Omental fat pad (tissue), 3 donors: ENCODE measurements at regions not wholly inside any gene's neighbourhood (a gene's known extent, or its start where the extent isn't known, plus 50 kb on each side); places are given as distances from the start of the nearest gene placed in this dataset.

Experiments
- ATAC-seq: fragments of 150-250 bp; one replicate; pipeline ENCODE4 v1.9.1; 2016; ENCODE audit warnings: mild to moderate bottlenecking, moderate library complexity; ENCODE audit not compliant: low FRiP score
- DNase-seq: peaks from one replicate; pipeline ENCODE4 v3.0.0-alpha.2; 2019; ENCODE audit warnings: low spot score
- CTCF ChIP-seq, 3 donors: fragments of 450-650 bp; IDR thresholded peaks; one replicate each; pipeline ENCODE4 v1.5.1; 2016 to 2017; ENCODE audit warnings: antibody characterized with exemption in 3 of 3, mild to moderate bottlenecking in 3 of 3, moderate library complexity in 2 of 3

GRCh38 chr6:98142839-98143238 is 691.5 kb upstream of the POU3F2 start:
- DNase-seq = no peak
- no peak for TF ChIP-seq CTCF (IDR thresholded peaks at IDR 0.05)
- ATAC-seq = no peak

- DNase-seq (no peak), ATAC-seq (no peak)
- no peak for TF ChIP-seq CTCF (IDR thresholded peaks at IDR 0.05)
These were observed 687.7 kb upstream of the POU3F2 start for GRCh38 chr6:98146656-98147055.

- ATAC-seq (no peak), DNase-seq (no peak)
- TF ChIP-seq CTCF (IDR thresholded peaks at IDR 0.05) = no peak
These were observed 677.8 kb upstream of the POU3F2 start for GRCh38 chr6:98156580-98156979.

GRCh38 chr6:98179606-98180005 is 654.8 kb upstream of the POU3F2 start:
- no peak for ATAC-seq
- no peak for DNase-seq
- no peak for TF ChIP-seq CTCF (IDR thresholded peaks at IDR 0.05)

- ATAC-seq (no peak), DNase-seq (no peak)
- TF ChIP-seq CTCF (IDR thresholded peaks at IDR 0.05) = no peak
These were observed 634.3 kb upstream of the POU3F2 start for GRCh38 chr6:98200084-98200483.

GRCh38 chr6:98203170-98203806 is 631.1 kb upstream of the POU3F2 start:
- TF ChIP-seq CTCF (IDR thresholded peaks at IDR 0.05) = no peak
- ATAC-seq (no peak), DNase-seq (no peak)

GRCh38 chr6:98212468-98212867 is 621.9 kb upstream of the POU3F2 start:
- no peak for ATAC-seq
- no peak for DNase-seq
- TF ChIP-seq CTCF (IDR thresholded peaks at IDR 0.05) = no peak
